ENCODE measurements at regions not wholly inside any gene's neighbourhood (a gene's known extent, or its start where the extent isn't known, plus 50 kb on each side); places are given as distances from the start of the nearest gene placed in this dataset.

DNA sequence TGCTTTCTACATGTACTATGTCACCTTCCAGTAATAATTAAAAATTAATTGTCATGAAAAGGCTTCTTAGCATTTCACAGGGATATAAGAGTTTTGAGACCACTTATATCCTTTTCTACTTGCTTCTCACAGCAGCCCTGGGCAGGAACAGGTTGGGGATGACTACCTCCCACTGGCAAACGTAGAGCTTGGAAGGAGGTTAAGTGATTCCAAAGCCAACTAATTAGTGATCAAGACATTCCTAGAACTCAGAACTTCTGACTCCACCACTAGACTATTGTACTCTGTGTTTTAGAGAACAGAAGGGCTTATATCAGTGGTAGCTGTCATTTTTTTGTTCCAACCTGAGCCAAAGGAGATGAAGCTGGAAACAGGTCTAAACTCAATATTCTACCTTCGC, 364.5 kb upstream of the BOD1L1 start:
- TF ChIP-seq, protein P1, sequence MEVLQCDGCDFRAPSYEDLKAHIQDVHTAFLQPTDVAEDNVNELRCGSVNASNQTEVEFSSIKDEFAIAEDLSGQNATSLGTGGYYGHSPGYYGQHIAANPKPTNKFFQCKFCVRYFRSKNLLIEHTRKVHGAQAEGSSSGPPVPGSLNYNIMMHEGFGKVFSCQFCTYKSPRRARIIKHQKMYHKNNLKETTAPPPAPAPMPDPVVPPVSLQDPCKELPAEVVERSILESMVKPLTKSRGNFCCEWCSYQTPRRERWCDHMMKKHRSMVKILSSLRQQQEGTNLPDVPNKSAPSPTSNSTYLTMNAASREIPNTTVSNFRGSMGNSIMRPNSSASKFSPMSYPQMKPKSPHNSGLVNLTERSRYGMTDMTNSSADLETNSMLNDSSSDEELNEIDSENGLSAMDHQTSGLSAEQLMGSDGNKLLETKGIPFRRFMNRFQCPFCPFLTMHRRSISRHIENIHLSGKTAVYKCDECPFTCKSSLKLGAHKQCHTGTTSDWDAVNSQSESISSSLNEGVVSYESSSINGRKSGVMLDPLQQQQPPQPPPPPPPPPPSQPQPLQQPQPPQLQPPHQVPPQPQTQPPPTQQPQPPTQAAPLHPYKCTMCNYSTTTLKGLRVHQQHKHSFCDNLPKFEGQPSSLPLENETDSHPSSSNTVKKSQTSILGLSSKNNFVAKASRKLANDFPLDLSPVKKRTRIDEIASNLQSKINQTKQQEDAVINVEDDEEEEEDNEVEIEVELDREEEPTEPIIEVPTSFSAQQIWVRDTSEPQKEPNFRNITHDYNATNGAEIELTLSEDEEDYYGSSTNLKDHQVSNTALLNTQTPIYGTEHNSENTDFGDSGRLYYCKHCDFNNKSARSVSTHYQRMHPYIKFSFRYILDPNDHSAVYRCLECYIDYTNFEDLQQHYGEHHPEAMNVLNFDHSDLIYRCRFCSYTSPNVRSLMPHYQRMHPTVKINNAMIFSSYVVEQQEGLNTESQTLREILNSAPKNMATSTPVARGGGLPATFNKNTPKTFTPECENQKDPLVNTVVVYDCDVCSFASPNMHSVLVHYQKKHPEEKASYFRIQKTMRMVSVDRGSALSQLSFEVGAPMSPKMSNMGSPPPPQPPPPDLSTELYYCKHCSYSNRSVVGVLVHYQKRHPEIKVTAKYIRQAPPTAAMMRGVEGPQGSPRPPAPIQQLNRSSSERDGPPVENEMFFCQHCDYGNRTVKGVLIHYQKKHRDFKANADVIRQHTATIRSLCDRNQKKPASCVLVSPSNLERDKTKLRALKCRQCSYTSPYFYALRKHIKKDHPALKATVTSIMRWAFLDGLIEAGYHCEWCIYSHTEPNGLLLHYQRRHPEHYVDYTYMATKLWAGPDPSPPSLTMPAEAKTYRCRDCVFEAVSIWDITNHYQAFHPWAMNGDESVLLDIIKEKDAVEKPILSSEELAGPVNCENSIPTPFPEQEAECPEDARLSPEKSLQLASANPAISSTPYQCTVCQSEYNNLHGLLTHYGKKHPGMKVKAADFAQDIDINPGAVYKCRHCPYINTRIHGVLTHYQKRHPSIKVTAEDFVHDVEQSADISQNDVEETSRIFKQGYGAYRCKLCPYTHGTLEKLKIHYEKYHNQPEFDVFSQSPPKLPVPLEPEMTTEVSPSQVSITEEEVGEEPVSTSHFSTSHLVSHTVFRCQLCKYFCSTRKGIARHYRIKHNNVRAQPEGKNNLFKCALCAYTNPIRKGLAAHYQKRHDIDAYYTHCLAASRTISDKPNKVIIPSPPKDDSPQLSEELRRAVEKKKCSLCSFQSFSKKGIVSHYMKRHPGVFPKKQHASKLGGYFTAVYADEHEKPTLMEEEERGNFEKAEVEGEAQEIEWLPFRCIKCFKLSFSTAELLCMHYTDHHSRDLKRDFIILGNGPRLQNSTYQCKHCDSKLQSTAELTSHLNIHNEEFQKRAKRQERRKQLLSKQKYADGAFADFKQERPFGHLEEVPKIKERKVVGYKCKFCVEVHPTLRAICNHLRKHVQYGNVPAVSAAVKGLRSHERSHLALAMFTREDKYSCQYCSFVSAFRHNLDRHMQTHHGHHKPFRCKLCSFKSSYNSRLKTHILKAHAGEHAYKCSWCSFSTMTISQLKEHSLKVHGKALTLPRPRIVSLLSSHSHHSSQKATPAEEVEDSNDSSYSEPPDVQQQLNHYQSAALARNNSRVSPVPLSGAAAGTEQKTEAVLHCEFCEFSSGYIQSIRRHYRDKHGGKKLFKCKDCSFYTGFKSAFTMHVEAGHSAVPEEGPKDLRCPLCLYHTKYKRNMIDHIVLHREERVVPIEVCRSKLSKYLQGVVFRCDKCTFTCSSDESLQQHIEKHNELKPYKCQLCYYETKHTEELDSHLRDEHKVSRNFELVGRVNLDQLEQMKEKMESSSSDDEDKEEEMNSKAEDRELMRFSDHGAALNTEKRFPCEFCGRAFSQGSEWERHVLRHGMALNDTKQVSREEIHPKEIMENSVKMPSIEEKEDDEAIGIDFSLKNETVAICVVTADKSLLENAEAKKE (CRISPR knock-in tag; IDR thresholded peaks at IDR 0.05) = no peak
- TF ChIP-seq NANOG (IDR thresholded peaks at IDR 0.05; ENCODE audit: borderline replicate concordance) = no peak
- TF ChIP-seq, protein P2, sequence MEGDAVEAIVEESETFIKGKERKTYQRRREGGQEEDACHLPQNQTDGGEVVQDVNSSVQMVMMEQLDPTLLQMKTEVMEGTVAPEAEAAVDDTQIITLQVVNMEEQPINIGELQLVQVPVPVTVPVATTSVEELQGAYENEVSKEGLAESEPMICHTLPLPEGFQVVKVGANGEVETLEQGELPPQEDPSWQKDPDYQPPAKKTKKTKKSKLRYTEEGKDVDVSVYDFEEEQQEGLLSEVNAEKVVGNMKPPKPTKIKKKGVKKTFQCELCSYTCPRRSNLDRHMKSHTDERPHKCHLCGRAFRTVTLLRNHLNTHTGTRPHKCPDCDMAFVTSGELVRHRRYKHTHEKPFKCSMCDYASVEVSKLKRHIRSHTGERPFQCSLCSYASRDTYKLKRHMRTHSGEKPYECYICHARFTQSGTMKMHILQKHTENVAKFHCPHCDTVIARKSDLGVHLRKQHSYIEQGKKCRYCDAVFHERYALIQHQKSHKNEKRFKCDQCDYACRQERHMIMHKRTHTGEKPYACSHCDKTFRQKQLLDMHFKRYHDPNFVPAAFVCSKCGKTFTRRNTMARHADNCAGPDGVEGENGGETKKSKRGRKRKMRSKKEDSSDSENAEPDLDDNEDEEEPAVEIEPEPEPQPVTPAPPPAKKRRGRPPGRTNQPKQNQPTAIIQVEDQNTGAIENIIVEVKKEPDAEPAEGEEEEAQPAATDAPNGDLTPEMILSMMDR (conservative IDR thresholded peaks at IDR 0.05; ENCODE audit: low read depth in 2 of 2) = no peak
- no peak for TF ChIP-seq POLR2AphosphoS5 (IDR thresholded peaks at IDR 0.05; ENCODE audit: low read depth)
- TF ChIP-seq EZH2 (IDR thresholded peaks at IDR 0.05; ENCODE audit: low read depth, unreplicated experiment) = no peak
- TF ChIP-seq EZH2phosphoT487 (IDR thresholded peaks at IDR 0.05; ENCODE audit: unreplicated experiment) = no peak
- TF ChIP-seq, protein P3, sequence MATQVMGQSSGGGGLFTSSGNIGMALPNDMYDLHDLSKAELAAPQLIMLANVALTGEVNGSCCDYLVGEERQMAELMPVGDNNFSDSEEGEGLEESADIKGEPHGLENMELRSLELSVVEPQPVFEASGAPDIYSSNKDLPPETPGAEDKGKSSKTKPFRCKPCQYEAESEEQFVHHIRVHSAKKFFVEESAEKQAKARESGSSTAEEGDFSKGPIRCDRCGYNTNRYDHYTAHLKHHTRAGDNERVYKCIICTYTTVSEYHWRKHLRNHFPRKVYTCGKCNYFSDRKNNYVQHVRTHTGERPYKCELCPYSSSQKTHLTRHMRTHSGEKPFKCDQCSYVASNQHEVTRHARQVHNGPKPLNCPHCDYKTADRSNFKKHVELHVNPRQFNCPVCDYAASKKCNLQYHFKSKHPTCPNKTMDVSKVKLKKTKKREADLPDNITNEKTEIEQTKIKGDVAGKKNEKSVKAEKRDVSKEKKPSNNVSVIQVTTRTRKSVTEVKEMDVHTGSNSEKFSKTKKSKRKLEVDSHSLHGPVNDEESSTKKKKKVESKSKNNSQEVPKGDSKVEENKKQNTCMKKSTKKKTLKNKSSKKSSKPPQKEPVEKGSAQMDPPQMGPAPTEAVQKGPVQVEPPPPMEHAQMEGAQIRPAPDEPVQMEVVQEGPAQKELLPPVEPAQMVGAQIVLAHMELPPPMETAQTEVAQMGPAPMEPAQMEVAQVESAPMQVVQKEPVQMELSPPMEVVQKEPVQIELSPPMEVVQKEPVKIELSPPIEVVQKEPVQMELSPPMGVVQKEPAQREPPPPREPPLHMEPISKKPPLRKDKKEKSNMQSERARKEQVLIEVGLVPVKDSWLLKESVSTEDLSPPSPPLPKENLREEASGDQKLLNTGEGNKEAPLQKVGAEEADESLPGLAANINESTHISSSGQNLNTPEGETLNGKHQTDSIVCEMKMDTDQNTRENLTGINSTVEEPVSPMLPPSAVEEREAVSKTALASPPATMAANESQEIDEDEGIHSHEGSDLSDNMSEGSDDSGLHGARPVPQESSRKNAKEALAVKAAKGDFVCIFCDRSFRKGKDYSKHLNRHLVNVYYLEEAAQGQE (IDR thresholded peaks at IDR 0.05; ENCODE audit: unreplicated experiment) = no peak
- TF ChIP-seq STAT1 (IDR thresholded peaks at IDR 0.05; ENCODE audit: unreplicated experiment) = no peak
- no peak for TF ChIP-seq CREB1 (CRISPR knock-in tag; IDR thresholded peaks at IDR 0.05; ENCODE audit: low read depth)
- TF ChIP-seq JUNB (IDR thresholded peaks at IDR 0.05; ENCODE audit: unreplicated experiment) = no peak
- TF ChIP-seq ZNF331 (CRISPR knock-in tag; IDR thresholded peaks at IDR 0.05; ENCODE audit: low read depth) = no peak
- TF ChIP-seq ZNF114 (CRISPR knock-in tag; IDR thresholded peaks at IDR 0.05) = no peak

Data from GM23338 (cell line).